Neuron (in vitro differentiated cells): ENCODE measurements at regions not wholly inside any gene's neighbourhood (a gene's known extent, or its start where the extent isn't known, plus 50 kb on each side); places are given as distances from the start of the nearest gene placed in this dataset.
"Not testable (repeated sequence)": the region's sequence is repeated elsewhere in the genome, so short reads cannot be mapped to it uniquely, and the experiment has no call there.

Experiments used
- H2AFZ ChIP-seq: one replicate; pipeline ENCODE4 v1.6.1; 2013; ENCODE audit warnings: low read depth, mild to moderate bottlenecking, inconsistent platforms, low read length, moderate library complexity
- H3K27me3 ChIP-seq: one replicate; pipeline ENCODE4 v1.6.1; 2013; ENCODE audit warnings: low read length; ENCODE audit not compliant: insufficient read depth
- H3K36me3 ChIP-seq: one replicate; pipeline ENCODE4 v1.6.1; 2013; ENCODE audit warnings: low read length; ENCODE audit not compliant: insufficient read depth
- H3K4me1 ChIP-seq: one replicate; pipeline ENCODE4 v1.6.1; 2013; ENCODE audit warnings: low read length; ENCODE audit not compliant: insufficient read depth
- H3K4me3 ChIP-seq: 2 replicates; pipeline ENCODE4 v1.5.1; 2013; ENCODE audit warnings: mild to moderate bottlenecking, low read length, moderate library complexity
- H3K9me3 ChIP-seq: one replicate; pipeline ENCODE4 v1.6.1; 2013; ENCODE audit warnings: low read length

GRCh38 chr9:65462476-65462875 lies 177.5 kb upstream of the FOXD4L5 start:
- not testable (repeated sequence) for H3K27me3 ChIP-seq, H3K4me3 ChIP-seq, H2AFZ ChIP-seq, H3K36me3 ChIP-seq, H3K9me3 ChIP-seq, H3K4me1 ChIP-seq

- Histone ChIP-seq H3K36me3 (no peaks in the 10 kb centered on the region), H3K4me1 (no peaks in the 10 kb centered on the region), H3K27me3 (no peaks in the 10 kb centered on the region), H2AFZ (no peak overlapping the region), H3K9me3 (no peaks in the 10 kb centered on the region), H3K4me3 (no peak overlapping the region)
Measured at GRCh38 chr9:65459756-65460320, 174.8 kb upstream of the FOXD4L5 start.

- Histone ChIP-seq H3K9me3 (no peaks in the 10 kb centered on the region), H2AFZ (no peak overlapping the region), H3K4me3 (no peak overlapping the region), H3K36me3 (no peaks in the 10 kb centered on the region), H3K27me3 (no peaks in the 10 kb centered on the region), H3K4me1 (no peaks in the 10 kb centered on the region)
Measured at GRCh38 chr9:65458992-65459391, 174.0 kb upstream of the FOXD4L5 start.

GRCh38 chr9:65458465-65458864 lies 173.5 kb upstream of the FOXD4L5 start:
- Histone ChIP-seq H3K9me3 (no peaks in the 10 kb centered on the region), H3K4me1 (no peaks in the 10 kb centered on the region), H2AFZ (no peak overlapping the region), H3K4me3 (no peak overlapping the region), H3K27me3 (no peaks in the 10 kb centered on the region), H3K36me3 (no peaks in the 10 kb centered on the region)

- H3K36me3 ChIP-seq, H3K4me1 ChIP-seq, H3K27me3 ChIP-seq, H3K4me3 ChIP-seq, H2AFZ ChIP-seq, H3K9me3 ChIP-seq: not testable (repeated sequence)
Measured at GRCh38 chr9:65456991-65457390, 172.0 kb upstream of the FOXD4L5 start.

- H3K4me1 ChIP-seq, H3K9me3 ChIP-seq, H2AFZ ChIP-seq, H3K27me3 ChIP-seq, H3K36me3 ChIP-seq, H3K4me3 ChIP-seq: not testable (repeated sequence)
Measured at GRCh38 chr9:65455751-65456647, 171.0 kb upstream of the FOXD4L5 start.

- H3K27me3 ChIP-seq, H3K4me3 ChIP-seq, H2AFZ ChIP-seq, H3K9me3 ChIP-seq, H3K36me3 ChIP-seq, H3K4me1 ChIP-seq: not testable (repeated sequence)
Measured at GRCh38 chr9:65455136-65455535, 170.1 kb upstream of the FOXD4L5 start.

- not testable (repeated sequence) for H3K27me3 ChIP-seq, H2AFZ ChIP-seq, H3K4me3 ChIP-seq, H3K4me1 ChIP-seq, H3K9me3 ChIP-seq, H3K36me3 ChIP-seq
Measured at GRCh38 chr9:65454666-65455065, 169.7 kb upstream of the FOXD4L5 start.

- not testable (repeated sequence) for H3K4me1 ChIP-seq, H2AFZ ChIP-seq, H3K4me3 ChIP-seq, H3K9me3 ChIP-seq, H3K36me3 ChIP-seq, H3K27me3 ChIP-seq
Measured at GRCh38 chr9:65454034-65454433, 169.0 kb upstream of the FOXD4L5 start.

GRCh38 chr9:65449886-65450610 lies 165.0 kb upstream of the FOXD4L5 start:
- H3K27me3 ChIP-seq, H3K9me3 ChIP-seq, H2AFZ ChIP-seq, H3K36me3 ChIP-seq, H3K4me1 ChIP-seq, H3K4me3 ChIP-seq: not testable (repeated sequence)

GRCh38 chr9:65449423-65449822 lies 164.4 kb upstream of the FOXD4L5 start:
- Histone ChIP-seq H3K9me3 (no peaks in the 10 kb centered on the region), H3K36me3 (no peaks in the 10 kb centered on the region), H3K27me3 (no peaks in the 10 kb centered on the region), H3K4me3 (no peak overlapping the region), H2AFZ (no peak overlapping the region), H3K4me1 (no peaks in the 10 kb centered on the region)

- not testable (repeated sequence) for H3K4me3 ChIP-seq, H3K27me3 ChIP-seq, H3K4me1 ChIP-seq, H3K9me3 ChIP-seq, H3K36me3 ChIP-seq, H2AFZ ChIP-seq
Measured at GRCh38 chr9:65447146-65447545, 162.1 kb upstream of the FOXD4L5 start.

GRCh38 chr9:65445991-65446390 lies 161.0 kb upstream of the FOXD4L5 start:
- not testable (repeated sequence) for H3K27me3 ChIP-seq, H2AFZ ChIP-seq, H3K36me3 ChIP-seq, H3K4me1 ChIP-seq, H3K9me3 ChIP-seq, H3K4me3 ChIP-seq
